Neural cell (in vitro differentiated cells): ENCODE measurements at regions not wholly inside any gene's neighbourhood (a gene's known extent, or its start where the extent isn't known, plus 50 kb on each side); places are given as distances from the start of the nearest gene placed in this dataset.

ENCODE experiments used
- H2AFZ ChIP-seq: fragments of 200-600, 300-800 bp; sonication (generic), shearing (Covaris generic); 2 replicates; pipeline ENCODE4 v1.6.0; 2014; ENCODE audit warnings: low read depth, mild to moderate bottlenecking, antibody characterized with exemption, low read length, moderate library complexity
- H3F3A ChIP-seq: fragments of 200-600 bp; shearing (Covaris generic); 2 replicates; pipeline ENCODE4 v1.6.1; 2016; ENCODE audit warnings: mild to moderate bottlenecking, moderate library complexity, mixed read lengths, antibody characterized with exemption, low read length; ENCODE audit not compliant: insufficient read depth, poor library complexity, severe bottlenecking
- H3K27ac ChIP-seq: fragments of 200-600, 300-800 bp; sonication (generic), shearing (Covaris generic); 2 replicates; pipeline ENCODE4 v1.5.1; 2014; ENCODE audit warnings: mild to moderate bottlenecking, low read length, moderate library complexity
- H3K27me3 ChIP-seq: fragments of 300-800, 200-600 bp; sonication (generic), shearing (Covaris generic); 2 replicates; pipeline ENCODE4 v1.6.0; 2014; ENCODE audit warnings: mild to moderate bottlenecking, low read depth, low read length, moderate library complexity; ENCODE audit not compliant: insufficient read depth
- H3K36me3 ChIP-seq: fragments of 300-800, 200-600 bp; sonication (generic), shearing (Covaris generic); 2 replicates; pipeline ENCODE4 v1.5.1; 2014; ENCODE audit warnings: mild to moderate bottlenecking, antibody characterized with exemption, low read length, moderate library complexity; ENCODE audit not compliant: insufficient read depth
- H3K4me2 ChIP-seq: fragments of 300-800, 200-600 bp; sonication (generic), shearing (Covaris generic); 2 replicates; pipeline ENCODE4 v1.6.0; 2014; ENCODE audit warnings: mild to moderate bottlenecking, low read length
- H3K4me3 ChIP-seq: fragments of 300-800, 200-600 bp; sonication (generic), shearing (Covaris generic); 2 replicates; pipeline ENCODE4 v1.5.1; 2014; ENCODE audit warnings: mild to moderate bottlenecking, low read length, moderate library complexity
- H3K79me2 ChIP-seq: fragments of 200-600 bp; shearing (Covaris generic); replicated peaks from 2 replicates; pipeline ENCODE4 v1.6.0; 2014; ENCODE audit warnings: mild to moderate bottlenecking, low read length, moderate library complexity; ENCODE audit not compliant: insufficient read depth
- H3K9ac ChIP-seq: fragments of 300-800, 200-600 bp; sonication (generic), shearing (Covaris generic); 2 replicates; pipeline ENCODE4 v1.6.1; 2016; ENCODE audit warnings: mild to moderate bottlenecking, low read length, mixed read lengths
- H3K9me2 ChIP-seq: fragments of 200-600 bp; shearing (Covaris generic); 2 replicates; pipeline ENCODE4 v1.6.1; 2016; ENCODE audit warnings: mild to moderate bottlenecking, low read length, mixed read lengths; ENCODE audit not compliant: insufficient read depth
- H3K9me3 ChIP-seq: fragments of 200-600, 300-800 bp; sonication (generic), shearing (Covaris generic); 2 replicates; pipeline ENCODE4 v1.6.1; 2016; ENCODE audit warnings: mild to moderate bottlenecking, mixed run types, low read length, moderate library complexity, mixed read lengths
- H4K20me1 ChIP-seq: fragments of 200-600 bp; shearing (Covaris generic); 2 replicates; pipeline ENCODE4 v1.6.1; 2016; ENCODE audit warnings: mild to moderate bottlenecking, mixed run types; ENCODE audit not compliant: insufficient read depth
- CTCF ChIP-seq: fragments of 450-650 bp; IDR thresholded peaks from 2 replicates; pipeline ENCODE4 v1.5.1; 2014; ENCODE audit warnings: antibody characterized with exemption, mild to moderate bottlenecking, moderate library complexity; ENCODE audit not compliant: poor library complexity, severe bottlenecking
- EP300 ChIP-seq: fragments of 450-650 bp; conservative IDR thresholded peaks from 2 replicates; pipeline ENCODE4 v1.6.1; 2014; ENCODE audit warnings: antibody characterized with exemption, mild to moderate bottlenecking, moderate library complexity; ENCODE audit not compliant: poor library complexity, severe bottlenecking
- EZH2 ChIP-seq: fragments of 200-600, 300-800 bp; shearing (Covaris generic), sonication (generic); IDR thresholded peaks from 2 replicates; pipeline ENCODE4 v1.6.1; 2014; ENCODE audit warnings: antibody characterized with exemption, low read length, borderline replicate concordance, mild to moderate bottlenecking; ENCODE audit not compliant: insufficient read depth, poor library complexity, severe bottlenecking
- MXI1 ChIP-seq: fragments of 450-650 bp; conservative IDR thresholded peaks from 2 replicates; pipeline ENCODE4 v1.6.1; 2014; ENCODE audit warnings: antibody characterized with exemption, mild to moderate bottlenecking; ENCODE audit not compliant: poor library complexity, severe bottlenecking
- POLR2AphosphoS5 ChIP-seq: IDR thresholded peaks from 2 replicates; pipeline ENCODE4 v1.6.1; 2012
- RAD21 ChIP-seq: fragments of 450-650 bp; conservative IDR thresholded peaks from 2 replicates; pipeline ENCODE4 v1.6.1; 2014; ENCODE audit warnings: antibody characterized with exemption, mild to moderate bottlenecking, moderate library complexity
- REST ChIP-seq: IDR thresholded peaks from 2 replicates; pipeline ENCODE4 v1.6.1; 2012; ENCODE audit warnings: borderline replicate concordance
- SMC3 ChIP-seq: fragments of 450-650 bp; conservative IDR thresholded peaks from 2 replicates; pipeline ENCODE4 v1.6.1; 2014; ENCODE audit warnings: antibody characterized with exemption, mild to moderate bottlenecking, moderate library complexity; ENCODE audit not compliant: poor library complexity
- TAF1 ChIP-seq: IDR thresholded peaks from 2 replicates; pipeline ENCODE4 v1.6.1; 2012; ENCODE audit warnings: low read depth

- no peak overlapping the region for H2AFZ ChIP-seq
- no peaks in the 10 kb centered on the region for H3F3A ChIP-seq
- H4K20me1 ChIP-seq, result no peaks in the 10 kb centered on the region
- TF ChIP-seq REST, result no peak
- no peak for TF ChIP-seq SMC3
- TF ChIP-seq EZH2, result no peak
- no peak for TF ChIP-seq POLR2AphosphoS5
- TF ChIP-seq TAF1, result no peak
- TF ChIP-seq MXI1, result no peak
- no peak for TF ChIP-seq RAD21
- no peak for TF ChIP-seq CTCF
- no peak for TF ChIP-seq EP300
- no peaks in the 10 kb centered on the region for H3K9me2 ChIP-seq
- no peaks in the 10 kb centered on the region for H3K36me3 ChIP-seq
- no peaks in the 10 kb centered on the region for H3K79me2 ChIP-seq
- no peaks in the 10 kb centered on the region for H3K27me3 ChIP-seq
- no peaks in the 10 kb centered on the region for H3K9me3 ChIP-seq
- no peak overlapping the region for H3K9ac ChIP-seq
- no peak overlapping the region for H3K4me2 ChIP-seq
- H3K4me3 ChIP-seq, result no peak overlapping the region
- no peak overlapping the region for H3K27ac ChIP-seq
Observed at GRCh38 chr13:91058919-91059318, 288.6 kb upstream of the MIR17HG start.

- Histone ChIP-seq H3K27ac (no peak overlapping the region), H3K9me2 (no peaks in the 10 kb centered on the region), H3K27me3 (no peaks in the 10 kb centered on the region), H3F3A (no peaks in the 10 kb centered on the region), H3K4me3 (no peak overlapping the region), H4K20me1 (no peaks in the 10 kb centered on the region), H3K4me2 (no peak overlapping the region), H3K36me3 (no peaks in the 10 kb centered on the region), H3K9me3 (no peaks in the 10 kb centered on the region), H3K9ac (no peak overlapping the region), H3K79me2 (no peaks in the 10 kb centered on the region), H2AFZ (no peak overlapping the region)
- no peak for TF ChIP-seq EZH2
- no peak for TF ChIP-seq EP300
- no peak for TF ChIP-seq CTCF
- no peak for TF ChIP-seq SMC3
- no peak for TF ChIP-seq POLR2AphosphoS5
- TF ChIP-seq TAF1, result no peak
- no peak for TF ChIP-seq RAD21
- TF ChIP-seq REST, result no peak
- no peak for TF ChIP-seq MXI1
Observed at GRCh38 chr13:91066745-91067144, 280.7 kb upstream of the MIR17HG start.
